ENCODE measurements at regions not wholly inside any gene's neighbourhood (a gene's known extent, or its start where the extent isn't known, plus 50 kb on each side); places are given as distances from the start of the nearest gene placed in this dataset.

GRCh38 chr6:24995270-24995669 lies 59.5 kb upstream of the RIPOR2 start:
- TF ChIP-seq CTCF (IDR thresholded peaks at IDR 0.05) (no peak), ZFX (IDR thresholded peaks at IDR 0.05; ENCODE audit: borderline replicate concordance) (no peak)
- H3K27ac ChIP-seq = no peak overlapping the region

DNA sequence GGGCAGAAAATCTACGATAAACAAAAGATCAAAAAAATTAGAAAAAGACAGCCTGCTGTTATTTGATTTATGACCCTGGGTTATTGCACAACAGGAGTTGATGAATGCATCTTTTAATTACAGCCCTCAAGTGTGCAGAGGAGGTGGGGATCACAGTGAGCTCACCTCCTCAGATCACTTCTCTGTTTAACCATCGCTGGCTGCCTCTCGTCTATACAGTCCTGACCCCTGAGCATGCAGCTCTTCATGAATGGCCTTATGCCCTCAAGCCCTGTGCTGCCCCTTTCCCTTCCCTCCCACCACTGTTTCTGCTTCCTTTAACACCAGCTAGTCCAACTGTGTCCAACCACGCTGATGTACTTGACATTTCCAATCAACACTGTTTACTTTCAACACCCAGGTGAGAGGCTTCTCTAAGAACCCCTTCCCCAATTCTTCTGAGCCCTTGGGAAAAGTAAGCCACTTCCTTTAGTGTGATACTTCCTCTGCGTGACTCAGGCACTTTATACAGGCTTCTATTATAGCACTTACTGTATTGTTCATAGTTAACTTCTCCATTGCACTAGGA lies 60.6 kb upstream of the RIPOR2 start:
- TF ChIP-seq CTCF (IDR thresholded peaks at IDR 0.05) (no peak), ZFX (IDR thresholded peaks at IDR 0.05; ENCODE audit: borderline replicate concordance) (no peak)
- no peak overlapping the region for H3K27ac ChIP-seq

DNA sequence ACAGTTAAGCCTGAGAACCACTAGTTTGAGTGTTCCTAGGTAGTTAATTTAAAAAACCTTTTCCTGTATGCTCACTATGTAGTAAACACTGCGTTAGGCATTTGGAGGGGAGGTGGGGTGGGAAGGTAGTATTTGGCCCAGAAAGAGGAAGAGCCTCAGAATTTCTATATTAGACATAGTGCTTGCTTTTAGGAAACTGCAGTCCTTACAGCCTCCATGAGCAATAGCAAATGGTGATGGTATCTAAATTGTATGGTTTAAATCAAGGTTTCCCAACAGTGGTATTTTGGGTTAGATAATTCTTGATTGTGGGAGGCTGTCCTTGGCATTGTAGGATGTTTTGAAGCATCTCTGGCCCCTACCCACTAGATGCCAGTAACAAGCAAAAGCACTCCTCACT lies 61.5 kb upstream of the RIPOR2 start:
- TF ChIP-seq ZFX (IDR thresholded peaks at IDR 0.05; ENCODE audit: borderline replicate concordance) = no peak
- TF ChIP-seq CTCF (IDR thresholded peaks at IDR 0.05) = no peak

GRCh38 chr6:24997905-24998304 lies 62.1 kb upstream of the RIPOR2 start:
- TF ChIP-seq ZFX (IDR thresholded peaks at IDR 0.05; ENCODE audit: borderline replicate concordance) (no peak), CTCF (IDR thresholded peaks at IDR 0.05) (no peak)
- no peak overlapping the region for H3K27ac ChIP-seq

More for the DNA sequence above, 61.5 kb upstream of the RIPOR2 start:
- H3K27ac ChIP-seq = no peak overlapping the region

DNA sequence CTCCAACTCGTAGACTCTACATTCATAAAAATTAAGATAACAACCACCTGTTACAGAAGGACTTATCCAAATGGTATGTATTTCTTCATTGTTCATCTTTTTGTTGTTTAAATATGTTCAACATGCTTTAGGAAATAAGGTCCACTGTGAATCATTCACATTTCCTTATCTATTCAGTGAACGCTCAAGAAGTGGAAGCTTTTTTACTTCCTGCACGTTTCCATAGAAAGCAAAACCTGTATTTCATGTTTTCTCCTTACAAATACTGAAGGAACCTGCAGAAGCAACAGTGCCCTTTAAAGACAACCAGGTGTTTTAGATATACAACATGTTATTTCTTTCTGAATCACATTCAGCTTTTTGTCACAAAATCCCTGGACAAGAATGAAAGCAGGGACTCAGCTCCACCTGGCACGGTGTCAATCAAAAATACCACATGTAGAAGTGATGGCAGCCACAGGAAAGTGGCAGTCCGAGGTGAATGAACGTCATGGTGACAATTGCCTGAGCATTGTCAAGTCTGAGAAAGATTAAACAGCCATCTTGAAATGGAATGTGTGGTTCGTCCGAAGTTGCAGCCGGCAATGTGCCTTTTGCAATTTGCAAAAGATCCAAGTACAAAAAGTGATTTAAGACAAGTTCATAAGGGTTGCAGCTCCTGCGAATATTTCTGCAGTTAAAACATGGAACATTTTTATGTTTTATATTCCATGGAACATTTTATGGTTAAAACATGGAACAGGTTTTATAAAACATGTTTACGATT lies 66.7 kb upstream of the RIPOR2 start:
- no peak for TF ChIP-seq ZFX (IDR thresholded peaks at IDR 0.05; ENCODE audit: borderline replicate concordance)
- TF ChIP-seq CTCF (IDR thresholded peaks at IDR 0.05) = no peak
- no peak overlapping the region for H3K27ac ChIP-seq

DNA sequence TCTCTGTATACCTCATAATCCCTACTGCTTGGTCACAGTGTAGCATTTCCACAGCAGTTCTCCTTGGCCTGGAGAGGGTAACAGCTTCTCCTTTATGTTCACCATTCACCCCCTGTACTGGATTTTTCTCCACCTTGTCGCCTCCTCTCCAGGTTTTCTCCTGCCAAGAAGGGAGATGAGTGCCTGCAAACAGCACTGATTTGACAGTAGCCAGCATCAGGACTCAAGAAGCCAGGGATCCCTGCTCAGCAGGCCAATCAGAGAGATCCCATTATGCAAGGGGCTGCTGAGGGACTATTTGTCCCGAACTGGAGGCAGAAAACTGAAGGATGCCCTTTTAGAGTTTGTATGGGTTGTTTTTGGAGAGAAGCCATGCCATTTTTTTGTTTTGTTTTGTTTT lies 68.6 kb upstream of the RIPOR2 start:
- H3K27ac ChIP-seq = no peak overlapping the region
- TF ChIP-seq ZFX (IDR thresholded peaks at IDR 0.05; ENCODE audit: borderline replicate concordance) = no peak
- no peak for TF ChIP-seq CTCF (IDR thresholded peaks at IDR 0.05)

- H3K27ac ChIP-seq = no peak overlapping the region
- TF ChIP-seq ZFX (IDR thresholded peaks at IDR 0.05; ENCODE audit: borderline replicate concordance) (no peak), CTCF (IDR thresholded peaks at IDR 0.05) (no peak)
Measured at GRCh38 chr6:25005010-25005409, 69.2 kb upstream of the RIPOR2 start.
